ENCODE measurements at regions not wholly inside any gene's neighbourhood (a gene's known extent, or its start where the extent isn't known, plus 50 kb on each side); places are given as distances from the start of the nearest gene placed in this dataset.
A peak's percentile ranks its signal among the peaks of the same experiment; 100 is the strongest.

DNA sequence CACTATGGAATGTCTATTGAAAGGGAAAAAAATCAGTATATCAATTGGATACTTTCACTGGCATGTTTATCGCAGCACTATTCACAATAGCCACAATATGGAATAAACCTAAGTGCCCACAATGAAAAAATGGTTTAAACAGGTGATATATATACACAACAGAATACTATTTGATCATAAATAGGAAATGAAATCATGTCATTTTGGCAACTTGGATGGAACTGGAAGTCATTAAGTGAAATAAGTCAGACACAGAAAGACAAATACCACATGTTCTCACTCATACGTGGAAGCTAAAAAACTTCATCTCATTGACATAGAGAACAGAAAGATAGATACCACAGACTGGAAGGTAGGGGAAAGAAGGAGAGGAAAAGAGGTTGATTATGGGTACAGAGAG lies 471.6 kb upstream of the FTMT start:
- H3K4me3 ChIP-seq (ENCODE audit: low read depth, low read length) = no peak overlapping the region
- DNase-seq (ENCODE audit: low read depth) = no peak
- TF ChIP-seq, protein P1, sequence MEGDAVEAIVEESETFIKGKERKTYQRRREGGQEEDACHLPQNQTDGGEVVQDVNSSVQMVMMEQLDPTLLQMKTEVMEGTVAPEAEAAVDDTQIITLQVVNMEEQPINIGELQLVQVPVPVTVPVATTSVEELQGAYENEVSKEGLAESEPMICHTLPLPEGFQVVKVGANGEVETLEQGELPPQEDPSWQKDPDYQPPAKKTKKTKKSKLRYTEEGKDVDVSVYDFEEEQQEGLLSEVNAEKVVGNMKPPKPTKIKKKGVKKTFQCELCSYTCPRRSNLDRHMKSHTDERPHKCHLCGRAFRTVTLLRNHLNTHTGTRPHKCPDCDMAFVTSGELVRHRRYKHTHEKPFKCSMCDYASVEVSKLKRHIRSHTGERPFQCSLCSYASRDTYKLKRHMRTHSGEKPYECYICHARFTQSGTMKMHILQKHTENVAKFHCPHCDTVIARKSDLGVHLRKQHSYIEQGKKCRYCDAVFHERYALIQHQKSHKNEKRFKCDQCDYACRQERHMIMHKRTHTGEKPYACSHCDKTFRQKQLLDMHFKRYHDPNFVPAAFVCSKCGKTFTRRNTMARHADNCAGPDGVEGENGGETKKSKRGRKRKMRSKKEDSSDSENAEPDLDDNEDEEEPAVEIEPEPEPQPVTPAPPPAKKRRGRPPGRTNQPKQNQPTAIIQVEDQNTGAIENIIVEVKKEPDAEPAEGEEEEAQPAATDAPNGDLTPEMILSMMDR (conservative IDR thresholded peaks at IDR 0.05; ENCODE audit: low read depth, low read length) = no peak

- TF ChIP-seq, protein P1 (conservative IDR thresholded peaks at IDR 0.05; ENCODE audit: low read depth, low read length) = no peak
- DNase-seq (ENCODE audit: low read depth) = no peak
- H3K4me3 ChIP-seq (ENCODE audit: low read depth, low read length) = no peak overlapping the region
These were observed 467.3 kb upstream of the FTMT start for GRCh38 chr5:121384359-121384758.

DNA sequence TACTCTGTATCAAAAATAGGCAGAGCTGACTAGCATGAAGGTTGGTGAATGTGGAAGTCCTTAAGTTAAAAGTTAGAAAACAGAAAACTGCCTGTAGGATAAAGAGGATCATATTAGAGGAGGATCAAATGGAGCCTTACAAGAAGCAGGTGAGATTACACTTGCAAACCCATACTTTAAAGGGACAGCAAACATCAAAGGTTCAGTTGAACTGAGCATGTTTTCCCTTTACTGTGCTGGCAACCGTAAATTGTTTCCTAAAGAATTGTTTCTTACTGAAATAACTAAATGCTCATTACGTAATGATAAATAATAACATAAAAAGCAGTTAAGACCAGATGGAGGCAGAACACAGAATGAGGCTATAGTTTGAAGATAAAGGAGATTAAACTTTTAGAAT lies 465.3 kb upstream of the FTMT start:
- TF ChIP-seq, protein P1 (conservative IDR thresholded peaks at IDR 0.05; ENCODE audit: low read depth, low read length) = no peak
- DNase-seq (ENCODE audit: low read depth) = no peak
- H3K4me3 ChIP-seq (ENCODE audit: low read depth, low read length) = no peak overlapping the region

DNA sequence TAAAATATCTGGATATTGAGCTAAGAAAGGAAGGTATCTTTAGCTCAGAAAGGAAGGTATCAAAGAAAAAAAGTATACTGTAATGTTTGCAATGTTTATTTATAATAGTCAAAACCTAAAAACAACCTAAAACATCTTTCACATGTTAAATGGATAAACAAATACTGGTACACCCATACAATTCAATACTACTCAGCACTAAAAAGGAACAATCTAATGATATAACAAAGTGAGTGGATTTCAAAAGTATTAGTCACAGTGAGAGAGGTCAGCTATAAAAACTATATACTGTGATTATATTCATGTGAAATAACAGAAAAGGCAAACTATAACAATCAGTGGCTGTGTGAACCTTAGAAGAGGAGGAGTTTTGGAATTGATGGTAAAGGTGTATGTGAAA lies 455.0 kb upstream of the FTMT start:
- DNase-seq (ENCODE audit: low read depth) = no peak
- TF ChIP-seq, protein P1 (conservative IDR thresholded peaks at IDR 0.05; ENCODE audit: low read depth, low read length) = no peak
- no peak overlapping the region for H3K4me3 ChIP-seq (ENCODE audit: low read depth, low read length)

DNA sequence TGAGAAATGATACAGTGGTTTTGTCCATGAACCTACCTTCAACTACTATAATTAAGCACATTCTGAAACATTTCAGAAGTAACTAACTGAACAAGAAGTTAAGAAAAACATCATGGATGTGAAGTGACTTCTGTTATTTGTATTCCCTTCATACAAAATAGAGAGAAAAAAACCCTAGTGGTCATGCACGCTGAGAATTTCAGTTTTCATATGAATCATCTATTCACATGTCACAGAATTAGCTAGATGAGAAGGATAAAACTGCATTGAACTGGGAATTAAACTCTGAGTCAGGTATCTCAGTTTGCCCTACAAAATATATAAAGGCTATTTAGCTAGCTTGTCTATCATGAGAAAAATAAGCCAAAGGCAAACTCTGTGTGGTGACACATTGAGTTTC lies 451.8 kb upstream of the FTMT start:
- TF ChIP-seq, protein P1 (conservative IDR thresholded peaks at IDR 0.05; ENCODE audit: low read depth, low read length) = no peak
- no peak for DNase-seq (ENCODE audit: low read depth)
- H3K4me3 ChIP-seq (ENCODE audit: low read depth, low read length) = no peak overlapping the region

DNA sequence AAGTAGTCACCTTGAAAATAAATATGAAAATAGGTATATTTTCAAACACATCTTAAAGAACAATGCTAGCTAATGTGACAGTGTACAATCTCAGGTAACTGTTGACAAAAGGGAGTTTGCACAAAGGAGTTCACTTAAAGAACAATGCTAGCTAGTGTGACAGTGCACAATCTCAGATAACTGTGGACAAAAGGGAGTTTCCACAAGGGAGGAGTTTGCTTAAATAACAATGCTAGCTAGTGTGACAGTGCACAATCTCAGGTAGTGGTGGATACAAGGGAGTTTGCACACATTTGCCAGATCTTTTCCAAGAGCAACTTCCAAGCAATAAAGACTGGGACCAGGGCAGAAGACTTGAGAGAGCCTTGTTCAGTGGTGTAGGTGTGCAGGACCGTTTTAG lies 442.9 kb upstream of the FTMT start:
- DNase-seq (ENCODE audit: low read depth) = peak; percentile 3
- TF ChIP-seq, protein P1 (conservative IDR thresholded peaks at IDR 0.05; ENCODE audit: low read depth, low read length) = no peak
- H3K4me3 ChIP-seq (ENCODE audit: low read depth, low read length) = no peak overlapping the region

GRCh38 chr5:121415270-121415669 lies 436.4 kb upstream of the FTMT start:
- TF ChIP-seq, protein P1 (conservative IDR thresholded peaks at IDR 0.05; ENCODE audit: low read depth, low read length) = no peak
- no peak overlapping the region for H3K4me3 ChIP-seq (ENCODE audit: low read depth, low read length)
- no peak for DNase-seq (ENCODE audit: low read depth)
